GM19372 (cell line): ENCODE measurements at regions not wholly inside any gene's neighbourhood (a gene's known extent, or its start where the extent isn't known, plus 50 kb on each side); places are given as distances from the start of the nearest gene placed in this dataset.

Experiments
- ATAC-seq: cut with Tn5 transposase; IDR thresholded peaks from one replicate; pipeline ENCODE4 v1.9.1; 2021; ENCODE audit warnings: mild to moderate bottlenecking, low read depth, moderate library complexity; ENCODE audit not compliant: unreplicated experiment

DNA sequence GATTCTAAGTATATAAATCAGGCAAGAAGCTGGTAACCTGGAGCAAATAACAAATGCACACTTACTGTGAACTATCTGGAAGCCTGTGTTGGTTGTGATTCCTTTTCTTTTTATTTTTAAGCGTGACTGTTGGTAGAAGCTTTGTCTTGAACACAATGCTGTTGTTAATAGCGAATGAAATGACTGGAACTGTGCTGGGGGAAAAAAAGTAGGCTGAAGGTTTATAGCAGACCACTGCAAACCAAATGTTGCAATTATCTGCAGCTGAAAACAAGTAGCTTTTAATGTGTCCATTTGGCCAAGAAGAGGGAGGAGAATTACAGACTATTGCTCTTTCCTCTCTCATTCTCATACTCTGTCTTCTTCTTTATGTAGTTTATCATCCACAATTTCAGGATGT, 184.5 kb upstream of the DNAJC19 start:
- no peak for ATAC-seq

GRCh38 chr3:181173227-181173626, 183.7 kb upstream of the DNAJC19 start:
- ATAC-seq = no peak

DNA sequence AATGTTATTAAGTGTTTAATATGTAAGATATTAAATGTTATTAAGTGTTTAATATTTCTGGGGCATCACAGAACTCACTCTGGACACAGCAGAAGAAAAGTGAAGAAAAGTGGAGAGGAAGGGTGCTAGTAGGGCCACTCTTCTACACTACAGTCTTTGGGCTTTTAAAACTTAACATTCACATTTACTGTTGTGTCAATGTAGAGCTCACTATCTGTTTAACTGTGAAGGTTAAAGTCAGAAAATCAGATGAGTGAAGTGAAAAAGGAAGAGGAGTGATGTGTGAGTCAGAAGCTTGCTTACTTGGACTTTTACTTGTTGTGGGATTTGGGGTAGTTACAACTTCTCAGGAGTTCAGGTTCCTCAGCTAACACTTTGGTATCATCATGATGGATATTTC, 145.3 kb upstream of the DNAJC19 start:
- ATAC-seq = no peak

DNA sequence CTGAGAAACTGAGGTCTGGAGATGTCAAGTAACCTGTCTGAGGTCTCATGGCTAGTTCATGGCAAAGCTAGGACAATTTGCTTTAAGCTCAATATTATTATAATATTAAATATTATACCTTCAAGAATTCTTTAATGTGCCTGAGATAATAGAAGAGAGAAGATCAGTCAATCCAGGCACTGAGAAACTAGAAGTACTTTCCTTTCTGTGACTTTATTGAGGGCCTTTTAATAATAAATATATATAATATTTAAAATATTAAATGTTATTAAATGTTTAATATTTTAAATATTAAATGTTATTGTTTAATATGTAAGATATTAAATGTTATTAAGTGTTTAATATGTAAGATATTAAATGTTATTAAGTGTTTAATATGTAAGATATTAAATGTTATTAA, 144.3 kb upstream of the DNAJC19 start:
- ATAC-seq = no peak

GRCh38 chr3:181105646-181106045, 116.1 kb upstream of the DNAJC19 start:
- no peak for ATAC-seq

GRCh38 chr3:181103605-181104004, 114.1 kb upstream of the DNAJC19 start:
- ATAC-seq = no peak

DNA sequence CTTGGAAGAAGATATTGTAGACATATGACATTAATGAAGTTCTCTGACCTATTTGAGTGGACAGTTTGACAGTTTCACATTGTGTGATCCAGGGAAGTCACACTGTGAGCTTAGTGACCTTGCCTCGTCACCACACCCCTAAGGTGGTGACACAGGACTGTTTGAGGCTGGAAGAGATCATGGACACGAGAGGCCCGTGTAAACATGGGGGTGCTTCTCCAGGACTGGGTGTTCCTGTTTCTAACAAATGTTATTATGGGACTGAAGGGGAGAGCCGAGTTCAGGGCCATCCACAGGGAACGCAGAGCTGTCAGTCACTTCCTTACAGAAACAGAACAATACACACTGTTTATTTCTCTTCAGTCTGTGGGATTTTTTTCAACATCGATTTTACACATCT, 96.5 kb upstream of the DNAJC19 start:
- ATAC-seq = no peak

DNA sequence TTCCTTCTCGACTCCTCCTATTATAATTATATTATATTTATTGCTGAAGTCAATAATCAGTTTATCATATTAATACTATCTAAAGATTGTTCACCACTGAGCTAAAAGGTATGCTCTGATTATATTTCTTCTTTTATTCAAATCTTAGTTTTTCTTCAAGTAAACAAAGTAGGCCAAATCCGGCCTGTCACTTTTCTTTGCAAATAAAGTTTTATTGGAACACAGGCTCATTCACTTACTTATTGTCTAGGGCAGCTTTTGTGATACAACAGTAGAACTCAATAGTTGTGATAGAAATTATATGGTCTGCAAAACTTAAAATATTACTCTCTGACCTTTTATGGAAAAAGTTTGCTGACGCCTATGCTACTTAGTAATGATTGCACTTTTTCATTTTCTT, 92.4 kb upstream of the DNAJC19 start:
- no peak for ATAC-seq

DNA sequence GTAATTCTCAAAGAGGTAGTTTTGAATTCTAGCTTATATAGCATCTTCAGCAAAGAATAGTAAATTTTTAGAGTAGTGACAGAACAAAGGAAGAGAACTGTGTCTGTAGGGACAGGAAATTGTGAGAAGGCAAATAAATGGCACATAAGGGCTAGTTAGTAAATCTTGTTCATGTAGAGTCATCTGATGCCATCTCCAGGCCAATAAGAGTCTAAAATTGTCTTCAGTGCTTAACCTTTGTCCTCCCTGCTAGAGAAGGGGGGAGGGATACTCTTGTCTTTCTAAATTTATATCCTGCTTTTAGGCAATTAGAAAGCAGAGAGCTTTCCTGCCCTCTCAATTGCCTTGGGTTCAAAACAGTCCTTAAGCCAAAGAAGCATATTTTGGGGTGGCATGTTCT, 87.0 kb upstream of the DNAJC19 start:
- no peak for ATAC-seq

DNA sequence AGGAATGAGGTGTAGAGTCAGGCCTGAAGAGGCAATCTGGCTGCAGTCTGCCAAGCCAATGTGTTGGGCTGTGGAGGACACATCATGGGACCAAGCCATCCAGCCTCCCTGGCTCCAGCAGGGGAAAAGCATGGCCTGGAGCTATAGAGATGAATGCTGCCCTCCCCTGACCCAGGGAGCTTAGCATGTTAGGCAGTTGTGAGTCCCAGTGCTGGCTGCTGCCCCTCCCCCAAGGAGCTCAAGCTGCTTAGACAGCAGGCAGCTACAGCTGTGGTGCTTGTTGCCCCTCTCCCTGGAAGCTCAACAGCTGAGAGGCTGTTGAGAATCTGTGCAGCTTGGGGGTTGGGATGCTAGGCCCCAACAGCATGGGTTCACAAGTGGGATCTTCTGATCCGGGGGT, 85.6 kb upstream of the DNAJC19 start:
- no peak for ATAC-seq

DNA sequence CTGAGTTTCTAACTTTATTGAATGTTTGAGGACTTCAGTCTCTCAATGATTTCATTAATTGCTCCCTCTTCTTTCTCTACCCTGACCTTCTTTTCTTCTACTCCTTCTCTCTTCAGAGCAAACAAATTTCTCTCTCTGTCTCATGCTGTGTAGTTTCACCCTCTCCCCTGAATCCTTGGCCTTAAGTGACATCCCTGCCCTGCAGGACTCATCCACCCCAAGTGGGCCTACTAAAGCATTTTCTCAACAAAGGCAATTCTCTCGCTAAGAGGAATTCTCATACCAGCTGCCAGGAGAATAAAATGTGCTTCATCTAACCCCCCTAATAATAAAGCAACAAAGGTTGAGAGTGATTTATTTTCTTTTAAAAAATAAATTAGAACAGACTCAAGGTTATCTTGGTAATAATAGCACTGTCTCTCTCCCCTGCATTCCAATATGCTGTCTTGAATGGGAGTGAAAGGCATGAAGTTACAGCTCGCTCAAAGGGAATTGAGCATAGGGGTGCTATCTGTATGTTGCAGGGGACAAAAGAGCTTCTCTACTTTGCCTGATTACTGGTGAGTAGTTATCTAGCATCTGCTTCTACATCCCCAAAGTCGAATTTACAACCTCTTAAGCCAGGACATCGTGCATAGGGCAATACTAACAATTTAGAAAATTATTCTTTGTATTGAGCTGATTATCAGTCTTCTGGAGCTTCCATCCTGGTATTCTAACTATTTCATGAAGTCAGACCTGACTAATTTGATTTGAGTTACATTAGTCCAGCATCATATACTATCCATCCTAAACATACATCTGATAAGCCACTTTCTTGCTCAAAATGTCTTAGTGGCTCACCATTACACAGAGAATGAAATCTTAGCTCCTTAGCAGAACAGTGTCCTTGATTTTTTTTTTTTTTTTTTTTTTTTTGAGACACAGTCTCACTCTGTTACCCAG, 76.9 kb upstream of the DNAJC19 start:
- no peak for ATAC-seq

DNA sequence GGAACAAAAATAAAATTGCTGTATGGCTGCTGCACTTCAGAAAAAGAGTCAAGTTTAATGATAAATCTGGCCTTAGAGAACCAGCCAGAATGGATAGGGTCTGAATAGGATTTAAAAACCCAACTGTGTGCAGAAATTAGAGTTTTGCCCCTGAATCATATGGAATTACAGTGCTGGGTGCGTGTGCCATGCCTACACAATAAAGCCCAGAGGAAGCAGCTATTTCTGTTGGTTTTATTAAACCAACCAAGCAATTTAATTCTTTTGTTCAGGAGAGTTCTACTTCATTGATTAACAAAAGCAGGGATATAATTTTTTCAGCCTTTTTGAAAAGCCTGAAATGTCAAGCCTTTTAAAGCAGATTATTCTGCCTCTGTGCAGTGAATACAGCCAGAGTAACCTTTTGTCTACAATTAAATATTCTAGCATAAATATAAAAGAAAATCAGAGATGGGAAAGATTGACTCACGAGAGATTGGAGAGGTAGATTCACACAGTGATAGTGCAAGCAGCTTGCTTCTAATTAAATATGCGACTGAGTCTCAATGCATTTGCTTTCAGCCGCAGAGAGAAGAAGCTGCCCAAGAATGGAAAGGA, 66.7 kb upstream of the DNAJC19 start:
- no peak for ATAC-seq

- ATAC-seq = no peak
Measured at GRCh38 chr3:181054538-181054937, 65.0 kb upstream of the DNAJC19 start.

DNA sequence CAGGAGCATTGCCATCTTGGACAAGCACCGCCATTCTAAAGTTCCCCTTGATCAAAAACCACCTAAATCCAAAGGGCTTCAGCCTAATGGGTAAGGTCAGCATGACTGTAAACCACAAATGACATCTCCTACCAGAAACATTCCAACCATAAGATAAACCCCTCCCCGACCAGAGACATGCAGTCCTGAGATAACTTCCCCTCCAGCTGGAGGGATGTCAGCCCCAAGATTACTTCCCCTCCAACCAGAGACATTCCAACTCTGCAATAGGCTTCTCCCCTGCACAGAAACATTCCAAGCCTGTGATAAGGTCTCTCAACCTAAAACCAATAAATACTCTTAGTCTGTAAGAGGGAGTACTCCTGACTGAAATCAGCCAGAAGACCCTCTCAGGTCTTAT, 62.7 kb upstream of the DNAJC19 start:
- ATAC-seq = no peak

DNA sequence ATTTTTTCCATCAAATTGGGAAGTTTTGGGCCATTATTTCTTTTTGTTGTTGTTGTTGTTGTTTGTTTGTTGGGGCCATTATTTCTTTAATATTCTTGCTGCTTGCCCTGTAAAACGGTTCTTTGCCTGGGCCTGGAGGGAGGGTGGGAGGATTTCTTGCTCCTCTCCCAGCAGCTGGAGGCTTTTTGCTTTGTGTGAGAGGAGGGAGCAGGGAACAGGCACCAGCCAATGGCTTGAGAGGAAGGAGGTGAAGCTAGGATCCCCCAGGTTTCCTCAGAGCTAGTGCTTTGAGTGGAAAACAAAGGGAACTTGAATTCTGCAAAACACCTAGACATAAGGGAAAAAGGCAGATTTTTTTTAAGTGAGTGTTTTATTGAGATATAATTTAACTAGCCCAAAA, 61.2 kb upstream of the DNAJC19 start:
- ATAC-seq = no peak

GRCh38 chr3:181040030-181040429, 50.5 kb upstream of the DNAJC19 start:
- ATAC-seq = no peak
